DND-41 (cell line): ENCODE measurements at regions not wholly inside any gene's neighbourhood (a gene's known extent, or its start where the extent isn't known, plus 50 kb on each side); places are given as distances from the start of the nearest gene placed in this dataset.

Source experiments
- ATAC-seq: fragments of 200-7000 bp; cut with Tn5 transposase; 3 replicates; pipeline ENCODE4 v1.9.1; 2021; ENCODE audit warnings: low read depth; ENCODE audit not compliant: insufficient read depth
- DNase-seq: peaks from one replicate; pipeline ENCODE4 v3.0.0-alpha.2; 2020
- H2AFZ ChIP-seq: 2 replicates; pipeline ENCODE4 v1.6.0; 2012; ENCODE audit warnings: low read depth, low read length
- H3K27ac ChIP-seq: 2 replicates; pipeline ENCODE4 v1.5.1; 2012; ENCODE audit warnings: low read length, inconsistent platforms
- H3K27me3 ChIP-seq: fragments of 200-600 bp; sonication (generic); 2 replicates; pipeline ENCODE4 v1.6.0; 2012; ENCODE audit warnings: low read length, mild to moderate bottlenecking, inconsistent platforms; ENCODE audit not compliant: insufficient read depth, poor library complexity
- H3K36me3 ChIP-seq: 2 replicates; pipeline ENCODE4 v1.5.1; 2012; ENCODE audit warnings: low read length, inconsistent platforms; ENCODE audit not compliant: insufficient read depth
- H3K4me1 ChIP-seq: 2 replicates; pipeline ENCODE4 v1.5.1; 2012; ENCODE audit warnings: mild to moderate bottlenecking, low read length; ENCODE audit not compliant: insufficient read depth
- H3K4me2 ChIP-seq: 2 replicates; pipeline ENCODE4 v1.6.0; 2012; ENCODE audit warnings: mild to moderate bottlenecking, moderate library complexity, low read length, inconsistent platforms; ENCODE audit not compliant: insufficient read depth
- H3K4me3 ChIP-seq, 2 experiments: fragments of 200-600 bp in 1 of 2; shearing (Covaris generic) in 1 of 2; 2 replicates each; pipeline ENCODE4 v1.5.1; 2012 to 2016; ENCODE audit warnings: inconsistent platforms in 2 of 2, low read length in 2 of 2, mild to moderate bottlenecking in 2 of 2, low read depth in 1 of 2, moderate library complexity in 1 of 2
- H3K79me2 ChIP-seq: 2 replicates; pipeline ENCODE4 v1.6.0; 2012; ENCODE audit warnings: low read length, inconsistent platforms; ENCODE audit not compliant: insufficient read depth
- H3K9ac ChIP-seq: 2 replicates; pipeline ENCODE4 v1.6.0; 2012; ENCODE audit warnings: low read depth, mild to moderate bottlenecking, inconsistent platforms, low read length, moderate library complexity
- H3K9me3 ChIP-seq: 2 replicates; pipeline ENCODE4 v1.5.1; 2012; ENCODE audit warnings: low read length, moderate library complexity, mild to moderate bottlenecking, inconsistent platforms; ENCODE audit not compliant: insufficient read depth, severe bottlenecking
- H4K20me1 ChIP-seq: 2 replicates; pipeline ENCODE4 v1.6.0; 2012; ENCODE audit warnings: low read length; ENCODE audit not compliant: insufficient read depth
- CTCF ChIP-seq: IDR thresholded peaks from 2 replicates; pipeline ENCODE4 v1.5.1; 2012; ENCODE audit warnings: borderline replicate concordance, low read length, moderate library complexity, mild to moderate bottlenecking; ENCODE audit not compliant: poor library complexity, severe bottlenecking; ENCODE audit errors: extremely low read depth
- EZH2 ChIP-seq: IDR thresholded peaks from 3 replicates; pipeline ENCODE4 v1.6.1; 2012; ENCODE audit warnings: borderline replicate concordance, low read depth, mild to moderate bottlenecking, moderate library complexity, low read length, inconsistent platforms; ENCODE audit not compliant: severe bottlenecking

- Histone ChIP-seq H3K9ac (no peak overlapping the region), H2AFZ (no peak overlapping the region), H3K4me1 (no peaks in the 10 kb centered on the region), H3K27ac (no peak overlapping the region), H3K4me2 (no peak overlapping the region), H3K4me3 (no peak overlapping the region), H3K27me3 (no peaks in the 10 kb centered on the region), H4K20me1 (no peaks in the 10 kb centered on the region), H3K36me3 (no peaks in the 10 kb centered on the region), H3K79me2 (no peaks in the 10 kb centered on the region), H3K9me3 (no peaks in the 10 kb centered on the region)
- TF ChIP-seq EZH2 (no peak), CTCF (no peak)
- no peak for DNase-seq
- ATAC-seq, result no peak
These were observed 340.7 kb upstream of the LMO3 start for GRCh38 chr12:16946704-16947103.

GRCh38 chr12:16939871-16940306 is 333.9 kb upstream of the LMO3 start:
- no peak overlapping the region for H3K9ac ChIP-seq
- H3K36me3 ChIP-seq, result no peaks in the 10 kb centered on the region
- no peaks in the 10 kb centered on the region for H3K27me3 ChIP-seq
- no peaks in the 10 kb centered on the region for H4K20me1 ChIP-seq
- no peaks in the 10 kb centered on the region for H3K4me1 ChIP-seq
- no peak overlapping the region for H2AFZ ChIP-seq
- H3K4me2 ChIP-seq, result no peak overlapping the region
- H3K4me3 ChIP-seq, result no peak overlapping the region
- ATAC-seq (peak; percentile 83), DNase-seq (peak; percentile 48)
- TF ChIP-seq EZH2, result no peak
- peak; percentile 72 for TF ChIP-seq CTCF
- no peaks in the 10 kb centered on the region for H3K9me3 ChIP-seq
- no peak overlapping the region for H3K27ac ChIP-seq
- H3K79me2 ChIP-seq, result no peaks in the 10 kb centered on the region

- H3K4me3 ChIP-seq, result no peak overlapping the region
- H3K27me3 ChIP-seq, result no peaks in the 10 kb centered on the region
- no peaks in the 10 kb centered on the region for H3K9me3 ChIP-seq
- no peak overlapping the region for H2AFZ ChIP-seq
- no peaks in the 10 kb centered on the region for H3K79me2 ChIP-seq
- H3K27ac ChIP-seq, result no peak overlapping the region
- no peaks in the 10 kb centered on the region for H3K4me1 ChIP-seq
- H3K36me3 ChIP-seq, result no peaks in the 10 kb centered on the region
- ATAC-seq (no peak), DNase-seq (no peak)
- no peak overlapping the region for H3K4me2 ChIP-seq
- H3K9ac ChIP-seq, result no peak overlapping the region
- TF ChIP-seq CTCF, result no peak
- TF ChIP-seq EZH2, result no peak
- no peaks in the 10 kb centered on the region for H4K20me1 ChIP-seq
These were observed 321.3 kb upstream of the LMO3 start for GRCh38 chr12:16927259-16927658.

GRCh38 chr12:16920451-16920850 is 314.5 kb upstream of the LMO3 start:
- H3K9ac ChIP-seq, result no peak overlapping the region
- H3K4me1 ChIP-seq, result no peaks in the 10 kb centered on the region
- ATAC-seq (no peak), DNase-seq (no peak)
- no peak overlapping the region for H3K27ac ChIP-seq
- H2AFZ ChIP-seq, result no peak overlapping the region
- no peak overlapping the region for H3K4me3 ChIP-seq
- no peak for TF ChIP-seq EZH2
- no peaks in the 10 kb centered on the region for H3K79me2 ChIP-seq
- no peaks in the 10 kb centered on the region for H4K20me1 ChIP-seq
- no peaks in the 10 kb centered on the region for H3K9me3 ChIP-seq
- H3K4me2 ChIP-seq, result no peak overlapping the region
- no peaks in the 10 kb centered on the region for H3K36me3 ChIP-seq
- H3K27me3 ChIP-seq, result no peaks in the 10 kb centered on the region
